HCT116 (cell line): ENCODE measurements at regions not wholly inside any gene's neighbourhood (a gene's known extent, or its start where the extent isn't known, plus 50 kb on each side); places are given as distances from the start of the nearest gene placed in this dataset.

ENCODE experiments used
- CTCF ChIP-seq, 3 experiments: fragments of 200-600 bp in 1 of 3; sonication (generic) in 1 of 3; IDR thresholded peaks in 2 of 3; conservative IDR thresholded peaks in 1 of 3; 2 replicates each; pipeline ENCODE4 v1.5.1; 2012 to 2017; ENCODE audit warnings: low read depth in 2 of 3, low read length in 2 of 3, antibody characterized with exemption in 1 of 3, borderline replicate concordance in 1 of 3, control low read depth in 1 of 3, mild to moderate bottlenecking in 1 of 3, mixed read lengths in 1 of 3, mixed run types in 1 of 3, moderate library complexity in 1 of 3; ENCODE audit not compliant: insufficient read depth in 1 of 3
- EZH2 ChIP-seq: fragments of 200-600 bp; sonication (generic); IDR thresholded peaks from 2 replicates; pipeline ENCODE4 v1.6.1; 2017; ENCODE audit warnings: antibody characterized with exemption, mixed run types
- MAX ChIP-seq: IDR thresholded peaks from 2 replicates; pipeline ENCODE4 v1.6.1; 2012

GRCh38 chr1:66431999-66432398 lies 102.0 kb upstream of the SGIP1 start:
- no peak for TF ChIP-seq CTCF (IDR thresholded peaks at IDR 0.05 in 2 of 3, conservative IDR thresholded peaks at IDR 0.05 in 1 of 3; ENCODE audit: borderline replicate concordance in 1 of 3, insufficient read depth in 1 of 3, low read depth in 2 of 3, low read length in 2 of 3)
- no peak for TF ChIP-seq EZH2
- TF ChIP-seq MAX, result no peak
